Right renal pelvis (tissue), 4 donors: ENCODE measurements at regions not wholly inside any gene's neighbourhood (a gene's known extent, or its start where the extent isn't known, plus 50 kb on each side); places are given as distances from the start of the nearest gene placed in this dataset.

ENCODE experiments used
- DNase-seq, 4 donors: peaks; one replicate each; pipeline ENCODE4 v3.0.0-alpha.2; 2013; ENCODE audit warnings: low read depth in 4 of 4, low spot score in 3 of 4, missing footprints in 1 of 4

GRCh38 chr2:10984418-10985135 is 72.8 kb downstream of the KCNF1 start:
- no peak for DNase-seq

- DNase-seq: no peak
Measured at GRCh38 chr2:10985260-10985659, 73.5 kb downstream of the KCNF1 start.

- DNase-seq: no peak
Measured at GRCh38 chr2:10985901-10986535, 74.3 kb downstream of the KCNF1 start.

GRCh38 chr2:10987439-10987838 is 75.7 kb downstream of the KCNF1 start:
- DNase-seq: no peak

- DNase-seq: no peak
Measured at GRCh38 chr2:10987861-10988260, 76.1 kb downstream of the KCNF1 start.

- no peak for DNase-seq
Measured at GRCh38 chr2:10989151-10989550, 77.4 kb downstream of the KCNF1 start.

- no peak for DNase-seq
Measured at GRCh38 chr2:10989782-10990181, 78.0 kb downstream of the KCNF1 start.

- no peak for DNase-seq
Measured at GRCh38 chr2:10990561-10991111, 78.9 kb downstream of the KCNF1 start.

GRCh38 chr2:10992023-10992791 is 80.5 kb downstream of the KCNF1 start:
- DNase-seq: no peak

- DNase-seq: no peak
Measured at GRCh38 chr2:10993001-10993481, 81.3 kb downstream of the KCNF1 start.

GRCh38 chr2:10995366-10995970 is 83.7 kb downstream of the KCNF1 start:
- no peak for DNase-seq

- no peak for DNase-seq
Measured at GRCh38 chr2:11004199-11004598, 92.5 kb downstream of the KCNF1 start.

- no peak for DNase-seq
Measured at GRCh38 chr2:11005032-11005431, 93.3 kb downstream of the KCNF1 start.

- no peak for DNase-seq
Measured at GRCh38 chr2:11006191-11006590, 94.5 kb downstream of the KCNF1 start.

GRCh38 chr2:11007331-11008264 is 95.9 kb downstream of the KCNF1 start:
- DNase-seq: no peak

- DNase-seq: no peak
Measured at GRCh38 chr2:11008773-11009172, 97.0 kb downstream of the KCNF1 start.

- DNase-seq: no peak
Measured at GRCh38 chr2:11009176-11009575, 97.4 kb downstream of the KCNF1 start.

GRCh38 chr2:11009891-11010290 is 98.2 kb downstream of the KCNF1 start:
- no peak for DNase-seq

- DNase-seq: no peak
Measured at GRCh38 chr2:11011359-11011758, 99.6 kb downstream of the KCNF1 start.
